Glomerular visceral epithelial cell (primary cell): ENCODE measurements at regions not wholly inside any gene's neighbourhood (a gene's known extent, or its start where the extent isn't known, plus 50 kb on each side); places are given as distances from the start of the nearest gene placed in this dataset.

ENCODE experiments used
- DNase-seq: peaks from one replicate; pipeline ENCODE4 v3.0.0-alpha.2; 2016; ENCODE audit errors: extremely low spot score

- DNase-seq, result no peak
Observed at GRCh38 chr10:132485391-132485790, 52.2 kb upstream of the INPP5A start.

- DNase-seq, result no peak
Observed at GRCh38 chr10:132486539-132487121, 51.0 kb upstream of the INPP5A start.

- no peak for DNase-seq
Observed at GRCh38 chr10:132487241-132488135, 50.1 kb upstream of the INPP5A start.
